GM12875 (cell line): ENCODE measurements at regions not wholly inside any gene's neighbourhood (a gene's known extent, or its start where the extent isn't known, plus 50 kb on each side); places are given as distances from the start of the nearest gene placed in this dataset.

Source experiments
- H3K4me3 ChIP-seq: one replicate; pipeline ENCODE4 v1.5.1; 2011; ENCODE audit warnings: low read depth, low read length, control low read depth
- TF ChIP-seq, protein P1 (sequence below): IDR thresholded peaks from 2 replicates; pipeline ENCODE4 v1.5.1; 2011; ENCODE audit warnings: low read depth, mild to moderate bottlenecking, control low read depth, inconsistent platforms, low read length, moderate library complexity, borderline replicate concordance; ENCODE audit not compliant: insufficient read depth

DNA sequence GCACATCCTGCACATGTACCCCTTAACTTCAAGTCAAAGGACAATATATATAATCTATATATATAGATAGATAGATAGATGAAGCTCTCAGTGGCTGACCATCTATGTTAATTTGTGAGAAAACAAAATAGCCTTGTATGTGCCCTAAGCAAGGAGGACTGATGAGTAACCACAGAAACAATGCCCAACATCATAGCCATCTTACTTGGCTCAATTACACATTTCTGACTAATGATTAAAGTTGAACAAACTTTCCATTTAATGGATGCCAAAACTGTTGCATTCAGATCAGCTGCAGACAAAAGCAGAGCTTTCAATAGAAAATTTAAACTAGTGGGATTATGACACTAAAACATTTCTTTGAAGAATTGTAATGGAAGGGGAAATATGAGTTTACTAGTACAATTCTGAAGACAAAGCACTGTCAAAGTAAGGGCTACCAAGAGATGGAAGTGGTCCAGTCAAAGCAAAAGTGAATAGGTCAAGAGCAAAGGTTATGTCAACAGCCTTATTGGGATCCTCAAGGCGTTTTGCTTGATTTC, 1188.2 kb upstream of the RAG2 start:
- TF ChIP-seq, protein P1, sequence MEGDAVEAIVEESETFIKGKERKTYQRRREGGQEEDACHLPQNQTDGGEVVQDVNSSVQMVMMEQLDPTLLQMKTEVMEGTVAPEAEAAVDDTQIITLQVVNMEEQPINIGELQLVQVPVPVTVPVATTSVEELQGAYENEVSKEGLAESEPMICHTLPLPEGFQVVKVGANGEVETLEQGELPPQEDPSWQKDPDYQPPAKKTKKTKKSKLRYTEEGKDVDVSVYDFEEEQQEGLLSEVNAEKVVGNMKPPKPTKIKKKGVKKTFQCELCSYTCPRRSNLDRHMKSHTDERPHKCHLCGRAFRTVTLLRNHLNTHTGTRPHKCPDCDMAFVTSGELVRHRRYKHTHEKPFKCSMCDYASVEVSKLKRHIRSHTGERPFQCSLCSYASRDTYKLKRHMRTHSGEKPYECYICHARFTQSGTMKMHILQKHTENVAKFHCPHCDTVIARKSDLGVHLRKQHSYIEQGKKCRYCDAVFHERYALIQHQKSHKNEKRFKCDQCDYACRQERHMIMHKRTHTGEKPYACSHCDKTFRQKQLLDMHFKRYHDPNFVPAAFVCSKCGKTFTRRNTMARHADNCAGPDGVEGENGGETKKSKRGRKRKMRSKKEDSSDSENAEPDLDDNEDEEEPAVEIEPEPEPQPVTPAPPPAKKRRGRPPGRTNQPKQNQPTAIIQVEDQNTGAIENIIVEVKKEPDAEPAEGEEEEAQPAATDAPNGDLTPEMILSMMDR, result no peak
- no peak overlapping the region for H3K4me3 ChIP-seq

DNA sequence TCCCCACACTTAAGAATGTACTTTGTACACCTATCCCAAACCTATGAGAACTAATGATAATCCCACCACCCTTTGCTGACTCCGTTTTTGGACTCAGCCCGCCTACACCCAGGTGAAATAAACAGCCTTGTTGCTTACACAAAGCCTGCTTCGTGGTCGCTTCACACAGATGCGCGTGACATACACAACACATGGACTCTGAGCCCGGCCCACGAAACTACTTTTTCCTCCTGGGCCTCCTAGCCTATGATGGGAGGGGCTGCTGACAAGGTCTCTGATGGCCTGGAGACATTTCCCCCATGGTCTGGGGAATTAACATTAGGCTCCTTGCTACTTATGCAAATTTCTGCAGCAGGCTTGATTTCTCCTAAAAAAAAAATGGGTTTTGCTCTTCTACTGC, 1176.4 kb upstream of the RAG2 start:
- TF ChIP-seq, protein P1, result no peak
- H3K4me3 ChIP-seq, result no peak overlapping the region

DNA sequence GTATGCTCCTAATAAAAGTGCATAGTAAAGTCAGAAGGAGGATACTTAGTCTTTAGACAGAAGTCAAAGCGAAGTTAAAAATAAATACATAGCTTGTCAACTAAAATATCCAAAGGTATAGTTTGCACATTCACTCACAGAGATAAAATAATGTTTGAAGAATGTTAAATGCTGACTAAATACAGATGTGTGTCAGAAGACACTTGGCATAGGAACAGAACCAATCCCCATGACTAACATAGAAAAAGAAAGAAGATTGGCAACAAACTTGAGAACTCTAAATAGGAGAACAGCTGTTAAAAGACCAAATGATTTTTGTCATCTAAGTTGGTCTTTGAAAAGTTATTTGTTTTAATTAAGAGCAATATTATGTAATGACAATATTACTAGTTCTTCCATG, 1172.1 kb upstream of the RAG2 start:
- TF ChIP-seq, protein P1, result no peak
- H3K4me3 ChIP-seq, result no peak overlapping the region

DNA sequence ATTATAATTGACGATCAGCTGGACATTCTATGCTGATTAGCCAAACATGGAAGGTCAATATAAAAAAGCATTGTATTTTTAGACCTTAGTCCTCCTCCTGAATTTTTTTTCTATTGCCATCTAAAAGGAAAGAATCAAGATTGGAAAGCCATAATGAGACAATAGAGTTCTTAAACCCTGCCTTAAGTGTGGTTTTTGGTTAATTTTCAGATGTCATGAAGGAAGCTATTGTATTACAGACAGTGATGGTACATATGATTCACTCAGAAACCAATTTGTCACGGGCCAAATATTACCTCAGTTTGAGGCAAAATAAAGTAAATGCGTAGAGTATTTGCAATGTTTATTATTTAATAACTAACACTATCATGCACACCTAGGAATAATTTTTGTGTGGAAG, 1164.0 kb upstream of the RAG2 start:
- H3K4me3 ChIP-seq, result no peak overlapping the region
- TF ChIP-seq, protein P1, result no peak

DNA sequence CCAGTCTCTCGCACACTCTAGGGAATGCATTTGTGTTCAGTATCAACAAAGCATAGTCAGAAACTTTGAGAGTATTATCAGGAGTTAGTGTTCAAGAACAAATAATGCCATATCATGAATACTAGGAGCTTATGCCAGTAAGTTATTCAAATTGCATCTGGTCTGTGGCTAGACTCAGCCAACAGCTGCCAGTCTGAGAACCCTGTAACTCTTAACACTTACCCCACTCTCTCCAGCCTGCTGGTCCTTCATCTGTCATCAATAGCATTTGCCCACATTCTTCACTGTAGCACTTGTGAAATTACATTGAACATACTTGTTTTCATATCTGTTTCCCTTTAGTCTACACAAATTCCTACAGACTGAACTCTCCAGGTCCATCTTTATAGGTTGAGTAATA, 1157.5 kb upstream of the RAG2 start:
- H3K4me3 ChIP-seq, result no peak overlapping the region
- TF ChIP-seq, protein P1, result no peak

DNA sequence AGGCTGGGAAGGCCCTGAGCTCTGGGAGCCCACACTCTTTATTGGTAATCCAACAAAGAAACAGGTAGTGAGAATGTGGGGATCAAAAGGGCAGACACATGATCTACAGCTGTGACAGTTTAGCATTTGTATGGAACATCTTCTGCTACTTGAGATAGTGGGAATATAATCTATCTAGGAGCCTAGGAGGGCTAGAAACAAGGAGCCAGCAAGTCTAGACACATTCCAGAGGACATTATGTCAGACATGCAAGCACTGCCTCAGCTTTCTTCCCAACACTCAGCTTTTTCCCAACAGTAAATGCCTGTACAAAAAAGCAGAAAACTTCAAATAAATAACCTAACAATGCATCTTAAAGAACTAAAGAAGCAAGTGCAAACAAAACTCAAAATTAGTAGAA, 1150.6 kb upstream of the RAG2 start:
- H3K4me3 ChIP-seq, result no peak overlapping the region
- TF ChIP-seq, protein P1, result no peak

DNA sequence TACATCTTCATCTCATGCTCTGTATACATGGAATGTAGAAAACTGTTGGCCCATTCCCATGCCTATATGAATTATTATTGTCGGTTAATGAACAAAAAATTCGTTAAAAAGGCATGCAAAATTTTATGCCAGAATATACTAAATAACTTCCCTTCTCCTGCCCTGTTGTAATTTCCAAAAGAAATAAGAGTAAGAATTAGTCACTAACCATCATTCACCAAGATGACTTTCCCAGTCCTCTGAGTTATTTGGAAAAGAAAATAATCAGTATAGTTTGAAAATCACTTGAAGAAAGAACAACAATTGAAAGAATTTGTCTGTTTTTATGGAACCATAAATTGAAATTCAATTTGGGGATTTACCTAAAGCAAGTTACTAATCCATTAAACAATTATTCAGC, 1149.1 kb upstream of the RAG2 start:
- no peak overlapping the region for H3K4me3 ChIP-seq
- TF ChIP-seq, protein P1, result no peak
